Neural cell (in vitro differentiated cells): ENCODE measurements at regions not wholly inside any gene's neighbourhood (a gene's known extent, or its start where the extent isn't known, plus 50 kb on each side); places are given as distances from the start of the nearest gene placed in this dataset.

Experiments
- H2AFZ ChIP-seq: fragments of 200-600, 300-800 bp; sonication (generic), shearing (Covaris generic); 2 replicates; pipeline ENCODE4 v1.6.0; 2014; ENCODE audit warnings: low read depth, mild to moderate bottlenecking, antibody characterized with exemption, low read length, moderate library complexity
- H3F3A ChIP-seq: fragments of 200-600 bp; shearing (Covaris generic); 2 replicates; pipeline ENCODE4 v1.6.1; 2016; ENCODE audit warnings: mild to moderate bottlenecking, moderate library complexity, mixed read lengths, antibody characterized with exemption, low read length; ENCODE audit not compliant: insufficient read depth, poor library complexity, severe bottlenecking
- H3K27ac ChIP-seq: fragments of 200-600, 300-800 bp; sonication (generic), shearing (Covaris generic); 2 replicates; pipeline ENCODE4 v1.5.1; 2014; ENCODE audit warnings: mild to moderate bottlenecking, low read length, moderate library complexity
- H3K27me3 ChIP-seq: fragments of 300-800, 200-600 bp; sonication (generic), shearing (Covaris generic); 2 replicates; pipeline ENCODE4 v1.6.0; 2014; ENCODE audit warnings: mild to moderate bottlenecking, low read depth, low read length, moderate library complexity; ENCODE audit not compliant: insufficient read depth
- H3K36me3 ChIP-seq: fragments of 300-800, 200-600 bp; sonication (generic), shearing (Covaris generic); 2 replicates; pipeline ENCODE4 v1.5.1; 2014; ENCODE audit warnings: mild to moderate bottlenecking, antibody characterized with exemption, low read length, moderate library complexity; ENCODE audit not compliant: insufficient read depth
- H3K4me2 ChIP-seq: fragments of 300-800, 200-600 bp; sonication (generic), shearing (Covaris generic); 2 replicates; pipeline ENCODE4 v1.6.0; 2014; ENCODE audit warnings: mild to moderate bottlenecking, low read length
- H3K4me3 ChIP-seq: fragments of 300-800, 200-600 bp; sonication (generic), shearing (Covaris generic); 2 replicates; pipeline ENCODE4 v1.5.1; 2014; ENCODE audit warnings: mild to moderate bottlenecking, low read length, moderate library complexity
- H3K79me2 ChIP-seq: fragments of 200-600 bp; shearing (Covaris generic); replicated peaks from 2 replicates; pipeline ENCODE4 v1.6.0; 2014; ENCODE audit warnings: mild to moderate bottlenecking, low read length, moderate library complexity; ENCODE audit not compliant: insufficient read depth
- H3K9ac ChIP-seq: fragments of 300-800, 200-600 bp; sonication (generic), shearing (Covaris generic); 2 replicates; pipeline ENCODE4 v1.6.1; 2016; ENCODE audit warnings: mild to moderate bottlenecking, low read length, mixed read lengths
- H3K9me2 ChIP-seq: fragments of 200-600 bp; shearing (Covaris generic); 2 replicates; pipeline ENCODE4 v1.6.1; 2016; ENCODE audit warnings: mild to moderate bottlenecking, low read length, mixed read lengths; ENCODE audit not compliant: insufficient read depth
- H3K9me3 ChIP-seq: fragments of 200-600, 300-800 bp; sonication (generic), shearing (Covaris generic); 2 replicates; pipeline ENCODE4 v1.6.1; 2016; ENCODE audit warnings: mild to moderate bottlenecking, mixed run types, low read length, moderate library complexity, mixed read lengths
- H4K20me1 ChIP-seq: fragments of 200-600 bp; shearing (Covaris generic); 2 replicates; pipeline ENCODE4 v1.6.1; 2016; ENCODE audit warnings: mild to moderate bottlenecking, mixed run types; ENCODE audit not compliant: insufficient read depth
- EP300 ChIP-seq: fragments of 450-650 bp; conservative IDR thresholded peaks from 2 replicates; pipeline ENCODE4 v1.6.1; 2014; ENCODE audit warnings: antibody characterized with exemption, mild to moderate bottlenecking, moderate library complexity; ENCODE audit not compliant: poor library complexity, severe bottlenecking
- EZH2 ChIP-seq: fragments of 200-600, 300-800 bp; shearing (Covaris generic), sonication (generic); IDR thresholded peaks from 2 replicates; pipeline ENCODE4 v1.6.1; 2014; ENCODE audit warnings: antibody characterized with exemption, low read length, borderline replicate concordance, mild to moderate bottlenecking; ENCODE audit not compliant: insufficient read depth, poor library complexity, severe bottlenecking
- MXI1 ChIP-seq: fragments of 450-650 bp; conservative IDR thresholded peaks from 2 replicates; pipeline ENCODE4 v1.6.1; 2014; ENCODE audit warnings: antibody characterized with exemption, mild to moderate bottlenecking; ENCODE audit not compliant: poor library complexity, severe bottlenecking
- RAD21 ChIP-seq: fragments of 450-650 bp; conservative IDR thresholded peaks from 2 replicates; pipeline ENCODE4 v1.6.1; 2014; ENCODE audit warnings: antibody characterized with exemption, mild to moderate bottlenecking, moderate library complexity
- SMC3 ChIP-seq: fragments of 450-650 bp; conservative IDR thresholded peaks from 2 replicates; pipeline ENCODE4 v1.6.1; 2014; ENCODE audit warnings: antibody characterized with exemption, mild to moderate bottlenecking, moderate library complexity; ENCODE audit not compliant: poor library complexity
- TAF1 ChIP-seq: IDR thresholded peaks from 2 replicates; pipeline ENCODE4 v1.6.1; 2012; ENCODE audit warnings: low read depth
- TF ChIP-seq, protein P1 (sequence below): fragments of 450-650 bp; IDR thresholded peaks from 2 replicates; pipeline ENCODE4 v1.5.1; 2014; ENCODE audit warnings: antibody characterized with exemption, mild to moderate bottlenecking, moderate library complexity; ENCODE audit not compliant: poor library complexity, severe bottlenecking
- TF ChIP-seq, protein P2 (sequence below): IDR thresholded peaks from 2 replicates; pipeline ENCODE4 v1.6.1; 2012; ENCODE audit warnings: borderline replicate concordance

DNA sequence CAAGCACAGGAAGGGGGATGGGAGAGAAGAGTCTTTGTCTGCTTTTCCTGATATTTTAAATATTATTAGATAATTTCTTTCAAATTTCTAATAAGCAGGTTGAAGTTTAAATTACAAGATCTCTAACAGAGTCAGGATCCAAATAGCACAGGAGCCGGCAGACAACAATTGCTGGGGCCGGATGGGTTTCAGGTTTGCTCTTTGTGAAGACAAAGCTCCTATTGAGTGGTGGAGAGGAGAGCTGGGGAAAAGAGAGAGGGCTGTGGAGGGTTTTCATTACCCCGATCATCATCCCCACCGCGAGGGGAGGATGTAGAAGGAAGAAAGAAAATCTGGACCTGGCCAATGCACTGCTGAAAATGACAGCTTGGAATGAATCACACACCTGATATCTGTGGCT is 197.3 kb downstream of the SOX9 start:
- no peak overlapping the region for H2AFZ ChIP-seq
- no peaks in the 10 kb centered on the region for H3K36me3 ChIP-seq
- H3K9ac ChIP-seq: no peak overlapping the region
- H3F3A ChIP-seq: no peaks in the 10 kb centered on the region
- no peaks in the 10 kb centered on the region for H3K9me3 ChIP-seq
- TF ChIP-seq, protein P1, sequence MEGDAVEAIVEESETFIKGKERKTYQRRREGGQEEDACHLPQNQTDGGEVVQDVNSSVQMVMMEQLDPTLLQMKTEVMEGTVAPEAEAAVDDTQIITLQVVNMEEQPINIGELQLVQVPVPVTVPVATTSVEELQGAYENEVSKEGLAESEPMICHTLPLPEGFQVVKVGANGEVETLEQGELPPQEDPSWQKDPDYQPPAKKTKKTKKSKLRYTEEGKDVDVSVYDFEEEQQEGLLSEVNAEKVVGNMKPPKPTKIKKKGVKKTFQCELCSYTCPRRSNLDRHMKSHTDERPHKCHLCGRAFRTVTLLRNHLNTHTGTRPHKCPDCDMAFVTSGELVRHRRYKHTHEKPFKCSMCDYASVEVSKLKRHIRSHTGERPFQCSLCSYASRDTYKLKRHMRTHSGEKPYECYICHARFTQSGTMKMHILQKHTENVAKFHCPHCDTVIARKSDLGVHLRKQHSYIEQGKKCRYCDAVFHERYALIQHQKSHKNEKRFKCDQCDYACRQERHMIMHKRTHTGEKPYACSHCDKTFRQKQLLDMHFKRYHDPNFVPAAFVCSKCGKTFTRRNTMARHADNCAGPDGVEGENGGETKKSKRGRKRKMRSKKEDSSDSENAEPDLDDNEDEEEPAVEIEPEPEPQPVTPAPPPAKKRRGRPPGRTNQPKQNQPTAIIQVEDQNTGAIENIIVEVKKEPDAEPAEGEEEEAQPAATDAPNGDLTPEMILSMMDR: no peak
- TF ChIP-seq, protein P2, sequence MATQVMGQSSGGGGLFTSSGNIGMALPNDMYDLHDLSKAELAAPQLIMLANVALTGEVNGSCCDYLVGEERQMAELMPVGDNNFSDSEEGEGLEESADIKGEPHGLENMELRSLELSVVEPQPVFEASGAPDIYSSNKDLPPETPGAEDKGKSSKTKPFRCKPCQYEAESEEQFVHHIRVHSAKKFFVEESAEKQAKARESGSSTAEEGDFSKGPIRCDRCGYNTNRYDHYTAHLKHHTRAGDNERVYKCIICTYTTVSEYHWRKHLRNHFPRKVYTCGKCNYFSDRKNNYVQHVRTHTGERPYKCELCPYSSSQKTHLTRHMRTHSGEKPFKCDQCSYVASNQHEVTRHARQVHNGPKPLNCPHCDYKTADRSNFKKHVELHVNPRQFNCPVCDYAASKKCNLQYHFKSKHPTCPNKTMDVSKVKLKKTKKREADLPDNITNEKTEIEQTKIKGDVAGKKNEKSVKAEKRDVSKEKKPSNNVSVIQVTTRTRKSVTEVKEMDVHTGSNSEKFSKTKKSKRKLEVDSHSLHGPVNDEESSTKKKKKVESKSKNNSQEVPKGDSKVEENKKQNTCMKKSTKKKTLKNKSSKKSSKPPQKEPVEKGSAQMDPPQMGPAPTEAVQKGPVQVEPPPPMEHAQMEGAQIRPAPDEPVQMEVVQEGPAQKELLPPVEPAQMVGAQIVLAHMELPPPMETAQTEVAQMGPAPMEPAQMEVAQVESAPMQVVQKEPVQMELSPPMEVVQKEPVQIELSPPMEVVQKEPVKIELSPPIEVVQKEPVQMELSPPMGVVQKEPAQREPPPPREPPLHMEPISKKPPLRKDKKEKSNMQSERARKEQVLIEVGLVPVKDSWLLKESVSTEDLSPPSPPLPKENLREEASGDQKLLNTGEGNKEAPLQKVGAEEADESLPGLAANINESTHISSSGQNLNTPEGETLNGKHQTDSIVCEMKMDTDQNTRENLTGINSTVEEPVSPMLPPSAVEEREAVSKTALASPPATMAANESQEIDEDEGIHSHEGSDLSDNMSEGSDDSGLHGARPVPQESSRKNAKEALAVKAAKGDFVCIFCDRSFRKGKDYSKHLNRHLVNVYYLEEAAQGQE: no peak
- TF ChIP-seq EP300: no peak
- TF ChIP-seq TAF1: no peak
- no peak for TF ChIP-seq MXI1
- TF ChIP-seq SMC3: no peak
- no peak for TF ChIP-seq RAD21
- TF ChIP-seq EZH2: no peak
- no peaks in the 10 kb centered on the region for H3K27me3 ChIP-seq
- H3K27ac ChIP-seq: no peak overlapping the region
- H3K4me3 ChIP-seq: no peak overlapping the region
- H4K20me1 ChIP-seq: no peaks in the 10 kb centered on the region
- H3K4me2 ChIP-seq: no peak overlapping the region
- no peaks in the 10 kb centered on the region for H3K9me2 ChIP-seq
- H3K79me2 ChIP-seq: no peaks in the 10 kb centered on the region

DNA sequence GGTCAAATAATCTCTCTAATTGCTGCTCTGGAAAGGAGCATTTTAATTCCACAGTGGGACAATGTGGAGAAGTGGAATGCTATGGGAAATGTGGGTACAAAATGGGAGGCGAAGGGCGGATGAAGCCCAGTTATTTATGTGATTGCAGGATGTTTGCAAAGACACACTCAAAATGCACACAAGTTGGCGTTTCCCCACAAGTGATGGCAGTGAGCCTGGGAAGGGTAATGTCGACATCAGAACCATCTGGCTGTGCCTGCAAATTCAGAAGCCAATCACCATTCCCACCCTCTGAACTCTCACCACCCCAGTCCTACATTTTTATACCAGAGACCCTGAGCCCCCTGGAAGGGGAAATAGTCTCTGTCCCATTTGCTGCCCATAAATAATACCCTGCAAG is 201.1 kb downstream of the SOX9 start:
- no peaks in the 10 kb centered on the region for H3F3A ChIP-seq
- H3K9me3 ChIP-seq: no peaks in the 10 kb centered on the region
- no peaks in the 10 kb centered on the region for H3K27me3 ChIP-seq
- H3K36me3 ChIP-seq: no peaks in the 10 kb centered on the region
- no peak overlapping the region for H3K4me3 ChIP-seq
- H3K9me2 ChIP-seq: no peaks in the 10 kb centered on the region
- no peak overlapping the region for H2AFZ ChIP-seq
- H3K27ac ChIP-seq: no peak overlapping the region
- H4K20me1 ChIP-seq: no peaks in the 10 kb centered on the region
- no peak overlapping the region for H3K9ac ChIP-seq
- no peak overlapping the region for H3K4me2 ChIP-seq
- no peak for TF ChIP-seq EP300
- TF ChIP-seq, protein P1: no peak
- TF ChIP-seq TAF1: no peak
- H3K79me2 ChIP-seq: no peaks in the 10 kb centered on the region
